NCI-H69 (cell line): ENCODE measurements at regions not wholly inside any gene's neighbourhood (a gene's known extent, or its start where the extent isn't known, plus 50 kb on each side); places are given as distances from the start of the nearest gene placed in this dataset.

Experiments used
- DNase-seq: peaks from one replicate; lab custom pipeline; 2025; lab: John Stamatoyannopoulos, UW

DNA sequence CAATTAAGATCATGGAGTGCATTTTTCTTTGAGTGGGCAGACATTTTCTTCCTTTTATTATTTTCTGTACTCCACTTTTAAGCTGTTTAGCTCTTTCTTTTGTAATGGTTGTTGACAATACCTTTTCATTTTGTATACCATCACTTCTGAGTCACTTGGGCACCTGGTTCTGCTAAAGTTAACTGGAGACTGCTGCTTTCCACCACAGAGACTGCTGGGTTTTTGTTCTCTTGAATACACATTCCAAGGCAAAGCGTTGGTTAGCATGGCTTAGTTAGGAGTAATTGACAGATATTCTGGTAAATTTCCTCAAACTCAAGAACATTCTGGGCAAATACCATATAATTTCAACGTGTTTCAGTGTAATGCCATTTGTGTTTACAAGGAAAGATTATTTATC is 541.9 kb upstream of the CELF2 start:
- DNase-seq: no peak

DNA sequence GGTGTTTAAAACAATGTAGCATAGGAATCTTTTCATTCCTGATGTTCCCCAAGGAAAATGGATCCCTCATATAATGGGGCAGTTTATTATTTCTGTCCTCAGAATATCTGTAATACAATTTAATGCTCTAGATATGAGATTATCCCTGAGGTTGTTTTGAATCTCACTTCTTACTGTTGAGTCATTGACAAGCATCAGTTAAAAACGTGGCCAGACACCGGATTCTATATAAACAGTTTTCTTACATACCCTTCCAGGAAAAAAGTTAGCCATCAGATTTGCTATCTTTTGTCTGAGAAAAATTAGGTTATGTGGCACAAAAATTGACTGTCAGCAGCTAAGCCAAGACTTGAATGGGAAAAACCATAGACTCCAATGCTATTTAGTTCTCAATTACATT is 539.8 kb upstream of the CELF2 start:
- DNase-seq: no peak

GRCh38 chr10:10479465-10479864 is 538.2 kb upstream of the CELF2 start:
- DNase-seq: no peak

DNA sequence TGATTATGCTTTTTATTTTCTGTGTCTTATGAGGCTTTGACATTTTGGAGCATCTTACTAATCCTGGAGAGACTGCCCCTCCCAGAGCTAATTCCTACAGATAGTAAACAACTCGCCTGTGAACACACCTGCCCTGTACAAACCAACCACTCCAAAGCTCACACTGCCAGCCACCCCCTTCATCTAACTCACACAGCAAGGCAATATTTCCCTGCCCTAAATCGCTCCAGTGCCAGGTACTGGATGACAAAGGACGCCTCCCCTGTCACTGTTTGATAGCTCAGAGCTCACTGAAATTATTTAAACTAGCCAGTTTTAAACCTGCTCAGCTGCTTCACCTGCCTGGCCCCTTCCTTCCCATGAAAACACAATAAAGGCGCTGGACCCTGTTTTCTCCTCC is 535.1 kb upstream of the CELF2 start:
- no peak for DNase-seq

DNA sequence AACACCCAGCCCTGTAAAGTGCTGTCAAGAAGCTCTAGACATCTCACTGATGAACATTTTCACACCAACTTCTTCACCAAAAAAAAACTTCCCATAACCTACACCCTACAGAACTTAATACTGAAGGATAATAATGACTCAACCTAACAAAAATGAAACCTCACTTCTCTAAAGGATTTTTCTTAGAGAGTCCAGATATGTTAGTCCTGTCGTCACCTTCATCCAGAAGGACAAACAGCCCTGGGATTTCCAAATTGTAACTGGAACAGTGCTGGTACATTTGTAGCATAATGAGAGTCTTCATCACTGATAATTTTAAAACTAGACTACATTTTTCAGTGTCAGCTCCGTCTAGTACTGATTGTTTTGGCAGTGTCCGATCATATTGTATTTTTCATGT is 528.6 kb upstream of the CELF2 start:
- DNase-seq: no peak

DNA sequence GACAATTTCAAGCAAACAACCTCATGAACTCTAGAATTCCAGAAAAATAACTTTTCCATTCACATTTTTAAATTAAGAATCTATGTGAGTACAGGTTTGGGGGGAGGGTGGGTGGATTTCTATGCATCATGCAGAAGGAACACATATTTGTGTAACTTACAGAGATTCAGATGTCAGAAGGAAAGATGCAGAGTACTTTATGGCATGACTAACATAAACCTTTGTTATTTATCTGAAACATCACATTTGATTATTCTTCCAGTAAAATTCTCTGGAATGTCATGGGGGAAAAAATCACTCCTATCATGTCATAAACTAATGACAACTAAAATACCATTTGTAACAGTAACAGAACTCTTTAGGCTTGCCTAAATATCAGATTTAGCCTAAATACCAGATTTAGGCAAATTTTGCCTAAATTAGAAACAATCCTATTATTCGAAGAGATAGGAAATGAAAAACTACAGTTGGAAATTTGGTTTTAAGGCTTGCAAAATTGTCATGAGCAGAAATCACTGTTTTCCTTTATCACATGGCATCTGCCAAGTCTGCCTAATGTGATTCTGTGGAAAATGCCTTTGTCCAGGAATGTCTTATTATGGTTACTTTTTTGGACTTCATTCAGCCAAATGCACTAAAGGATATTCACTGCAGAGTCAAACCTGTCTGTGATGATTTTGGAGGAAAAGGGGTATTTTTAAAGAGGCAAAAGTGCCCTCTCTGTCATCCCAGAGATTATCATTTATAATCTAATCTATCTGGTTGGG is 527.7 kb upstream of the CELF2 start:
- no peak for DNase-seq

GRCh38 chr10:10490581-10490980 is 527.1 kb upstream of the CELF2 start:
- no peak for DNase-seq

- DNase-seq: no peak
Observed at GRCh38 chr10:10492420-10492819, 525.3 kb upstream of the CELF2 start.

DNA sequence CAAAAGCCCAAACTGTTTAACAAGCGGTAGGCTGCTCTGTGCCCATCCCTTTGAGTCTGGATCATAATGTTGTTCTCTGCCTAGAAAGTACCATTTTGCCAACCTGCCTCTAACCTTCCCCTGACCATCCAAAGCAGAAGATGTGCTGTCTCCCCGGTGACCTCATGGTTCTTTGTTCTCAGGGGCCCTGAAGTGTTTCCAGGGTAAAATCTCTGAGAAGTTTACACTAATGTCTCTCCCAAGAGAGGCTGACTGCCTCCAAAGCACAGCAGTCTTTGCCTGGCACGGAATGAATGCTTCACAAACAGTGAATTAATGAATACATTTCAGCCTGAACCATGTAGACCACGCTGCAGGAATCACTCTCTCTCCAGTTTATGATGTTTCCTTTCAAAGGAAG is 523.8 kb upstream of the CELF2 start:
- no peak for DNase-seq

DNA sequence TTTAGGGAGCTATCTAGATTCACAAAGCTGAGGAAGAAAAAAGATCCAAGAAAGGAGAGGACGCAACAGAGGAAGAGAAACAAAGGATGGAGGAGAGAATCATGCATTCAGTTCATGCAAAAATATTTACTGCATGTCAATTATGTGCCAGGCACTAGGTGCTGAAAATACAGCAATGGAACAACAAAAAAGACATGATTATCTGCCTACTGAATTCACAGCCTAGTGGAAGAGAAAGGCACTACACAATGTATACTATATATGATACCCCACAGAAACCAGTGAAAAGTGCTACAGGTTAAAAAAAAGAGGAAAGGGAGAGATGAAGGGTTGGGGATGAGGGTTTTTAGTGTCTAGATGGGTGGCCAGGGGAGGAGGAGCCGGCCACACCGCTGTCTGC is 520.4 kb upstream of the CELF2 start:
- no peak for DNase-seq

GRCh38 chr10:10498781-10499180 is 518.9 kb upstream of the CELF2 start:
- no peak for DNase-seq

DNA sequence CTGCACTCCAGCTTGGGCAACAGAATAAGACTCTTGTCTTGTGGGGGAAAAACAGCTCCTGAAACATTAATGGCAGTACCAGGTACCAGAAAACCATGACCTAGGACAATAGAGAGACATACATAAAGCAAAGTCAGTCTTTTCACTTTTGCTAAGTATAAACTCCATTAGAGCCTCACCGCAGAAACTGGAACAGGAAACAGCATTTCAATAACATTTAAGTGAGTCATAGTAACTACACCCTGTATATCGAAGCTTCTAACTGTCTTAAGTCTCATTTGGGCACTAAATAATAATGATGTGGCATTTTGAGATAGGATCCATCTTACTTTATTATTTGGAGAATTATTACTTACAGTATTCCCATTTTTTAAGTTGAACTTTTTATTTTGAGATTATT is 517.8 kb upstream of the CELF2 start:
- DNase-seq: no peak

DNA sequence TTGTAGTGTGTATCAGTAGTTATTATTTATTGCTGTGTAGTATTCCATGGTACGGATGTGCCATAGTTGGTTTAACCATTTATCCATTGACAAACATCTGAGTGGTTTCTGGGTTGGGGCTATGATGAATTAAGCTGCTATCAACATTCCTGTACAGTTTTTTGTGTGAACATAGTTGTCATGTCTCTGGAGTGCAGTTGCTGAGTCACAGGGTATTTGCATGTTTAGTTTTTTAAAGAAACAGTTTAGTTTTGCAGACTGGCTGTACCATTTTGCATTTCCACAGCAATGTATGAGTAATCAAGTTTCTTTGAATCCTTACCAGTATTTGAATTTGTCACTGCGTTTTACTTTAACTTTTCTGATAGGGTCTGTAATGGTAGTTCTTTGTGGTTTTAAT is 516.7 kb upstream of the CELF2 start:
- no peak for DNase-seq

GRCh38 chr10:10503772-10504171 is 513.9 kb upstream of the CELF2 start:
- no peak for DNase-seq

DNA sequence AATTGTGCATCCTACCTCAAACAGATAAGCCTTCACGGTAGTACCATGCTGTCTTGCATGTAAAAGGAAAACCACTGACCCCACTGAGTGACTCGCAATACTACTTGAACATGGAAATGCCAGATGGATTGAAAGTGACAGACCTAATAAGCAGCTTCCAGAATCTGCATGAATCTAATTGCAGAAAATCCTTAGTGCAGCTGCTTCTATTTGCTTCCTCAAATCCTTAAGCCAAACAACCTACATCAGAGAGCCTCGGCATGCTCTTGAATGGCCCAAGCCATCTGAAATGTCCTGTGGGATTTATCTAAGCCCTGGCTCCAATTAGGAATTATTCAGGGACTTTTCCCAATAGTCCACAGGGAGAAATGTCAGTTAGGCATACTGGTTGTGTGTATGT is 509.5 kb upstream of the CELF2 start:
- DNase-seq: no peak

DNA sequence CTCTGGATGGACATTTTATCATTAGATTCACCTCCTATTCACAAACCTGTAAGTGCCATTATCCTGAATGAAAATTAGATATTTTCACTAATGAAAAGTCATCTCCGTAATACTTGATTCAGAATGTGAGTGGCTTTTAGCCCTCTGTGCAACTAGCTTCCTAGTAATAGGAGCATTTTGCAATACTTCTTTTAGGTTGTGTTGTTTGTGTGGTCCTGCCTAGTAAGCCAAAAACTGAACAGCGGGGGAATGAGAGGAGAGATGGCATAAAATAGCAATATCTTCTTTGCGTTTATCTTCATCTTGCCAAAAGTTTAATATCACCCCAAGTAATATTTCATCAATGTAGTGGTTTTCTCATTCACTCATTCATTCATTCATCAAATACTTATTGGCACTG is 507.5 kb upstream of the CELF2 start:
- no peak for DNase-seq

DNA sequence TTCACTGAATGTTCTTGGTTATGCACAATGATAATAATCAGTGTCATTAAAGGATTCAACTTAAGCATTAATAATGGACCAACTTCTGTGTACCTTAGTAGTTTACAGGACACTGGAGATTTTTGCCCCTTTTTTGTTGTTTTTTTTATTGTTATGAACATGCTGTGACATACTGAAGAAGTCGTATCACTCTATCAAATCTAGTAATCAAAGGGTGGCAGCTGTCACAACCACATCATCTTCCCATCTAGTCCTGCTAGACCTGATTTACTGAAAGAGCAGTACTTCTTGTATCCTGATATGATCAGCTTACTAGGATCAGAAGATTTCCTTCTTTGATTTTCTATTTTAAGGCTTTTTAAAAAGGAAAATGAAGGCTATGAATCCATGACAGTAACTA is 504.6 kb upstream of the CELF2 start:
- DNase-seq: no peak

GRCh38 chr10:10513898-10514297 is 503.8 kb upstream of the CELF2 start:
- DNase-seq: no peak

- no peak for DNase-seq
Observed at GRCh38 chr10:10514797-10515196, 502.9 kb upstream of the CELF2 start.

GRCh38 chr10:10515479-10516204 is 502.0 kb upstream of the CELF2 start:
- no peak for DNase-seq

- DNase-seq: no peak
Observed at GRCh38 chr10:10516346-10517130, 501.1 kb upstream of the CELF2 start.

- DNase-seq: no peak
Observed at GRCh38 chr10:10517866-10518265, 499.8 kb upstream of the CELF2 start.

GRCh38 chr10:10519674-10520073 is 498.0 kb upstream of the CELF2 start:
- no peak for DNase-seq
